ENCODE measurements at regions not wholly inside any gene's neighbourhood (a gene's known extent, or its start where the extent isn't known, plus 50 kb on each side); places are given as distances from the start of the nearest gene placed in this dataset.
"Not testable (repeated sequence)": the region's sequence is repeated elsewhere in the genome, so short reads cannot be mapped to it uniquely, and the experiment has no call there.

GRCh38 chr2:47964277-47964676 lies 58.0 kb upstream of the FBXO11 start:
- no peaks in the 10 kb centered on the region for H3K36me3 ChIP-seq (ENCODE audit: insufficient read depth, low read length)
- H3K4me1 ChIP-seq (ENCODE audit: insufficient read depth, low read length), result no peaks in the 10 kb centered on the region
- no peak overlapping the region for H3K4me3 ChIP-seq (ENCODE audit: low read length)
- no peak overlapping the region for H2AFZ ChIP-seq (ENCODE audit: low read depth, low read length)
- H3K9me3 ChIP-seq (ENCODE audit: low read length), result no peaks in the 10 kb centered on the region
- no peaks in the 10 kb centered on the region for H3K27me3 ChIP-seq (ENCODE audit: insufficient read depth, low read length)

GRCh38 chr2:47964722-47965434 lies 58.6 kb upstream of the FBXO11 start:
- H3K27me3 ChIP-seq (ENCODE audit: insufficient read depth, low read length), result no peaks in the 10 kb centered on the region
- no peaks in the 10 kb centered on the region for H3K9me3 ChIP-seq (ENCODE audit: low read length)
- no peaks in the 10 kb centered on the region for H3K4me1 ChIP-seq (ENCODE audit: insufficient read depth, low read length)
- H3K4me3 ChIP-seq (ENCODE audit: low read length), result no peak overlapping the region
- no peaks in the 10 kb centered on the region for H3K36me3 ChIP-seq (ENCODE audit: insufficient read depth, low read length)
- H2AFZ ChIP-seq (ENCODE audit: low read depth, low read length), result no peak overlapping the region

- H2AFZ ChIP-seq (ENCODE audit: low read depth, low read length); H3K36me3 ChIP-seq (ENCODE audit: insufficient read depth, low read length); H3K4me1 ChIP-seq (ENCODE audit: insufficient read depth, low read length); H3K9me3 ChIP-seq (ENCODE audit: low read length); H3K4me3 ChIP-seq (ENCODE audit: low read length); H3K27me3 ChIP-seq (ENCODE audit: insufficient read depth, low read length): not testable (repeated sequence)
Observed at GRCh38 chr2:47976728-47977127, 70.4 kb upstream of the FBXO11 start.

GRCh38 chr2:47984041-47984440 lies 77.7 kb upstream of the FBXO11 start:
- H2AFZ ChIP-seq (ENCODE audit: low read depth, low read length), result no peak overlapping the region
- H3K27me3 ChIP-seq (ENCODE audit: insufficient read depth, low read length), result peaks cover 2% of the 10 kb centered on the region
- no peaks in the 10 kb centered on the region for H3K4me1 ChIP-seq (ENCODE audit: insufficient read depth, low read length)
- H3K4me3 ChIP-seq (ENCODE audit: low read length), result no peak overlapping the region
- H3K9me3 ChIP-seq (ENCODE audit: low read length), result no peaks in the 10 kb centered on the region
- H3K36me3 ChIP-seq (ENCODE audit: insufficient read depth, low read length), result no peaks in the 10 kb centered on the region

- no peaks in the 10 kb centered on the region for H3K9me3 ChIP-seq (ENCODE audit: low read length)
- no peaks in the 10 kb centered on the region for H3K36me3 ChIP-seq (ENCODE audit: insufficient read depth, low read length)
- no peaks in the 10 kb centered on the region for H3K4me1 ChIP-seq (ENCODE audit: insufficient read depth, low read length)
- no peak overlapping the region for H3K4me3 ChIP-seq (ENCODE audit: low read length)
- H2AFZ ChIP-seq (ENCODE audit: low read depth, low read length), result no peak overlapping the region
- peaks cover 6% of the 10 kb centered on the region for H3K27me3 ChIP-seq (ENCODE audit: insufficient read depth, low read length)
Observed at GRCh38 chr2:47990503-47990902, 84.2 kb upstream of the FBXO11 start.

- Histone ChIP-seq H3K36me3 (ENCODE audit: insufficient read depth, low read length) (no peaks in the 10 kb centered on the region), H3K27me3 (ENCODE audit: insufficient read depth, low read length) (peaks cover 6% of the 10 kb centered on the region), H3K4me3 (ENCODE audit: low read length) (no peak overlapping the region), H3K9me3 (ENCODE audit: low read length) (no peaks in the 10 kb centered on the region), H3K4me1 (ENCODE audit: insufficient read depth, low read length) (no peaks in the 10 kb centered on the region), H2AFZ (ENCODE audit: low read depth, low read length) (no peak overlapping the region)
Observed at GRCh38 chr2:47992671-47993070, 86.4 kb upstream of the FBXO11 start.

- Histone ChIP-seq H3K27me3 (ENCODE audit: insufficient read depth, low read length) (no peaks in the 10 kb centered on the region), H3K9me3 (ENCODE audit: low read length) (no peaks in the 10 kb centered on the region), H3K4me3 (ENCODE audit: low read length) (no peak overlapping the region), H2AFZ (ENCODE audit: low read depth, low read length) (no peak overlapping the region), H3K4me1 (ENCODE audit: insufficient read depth, low read length) (no peaks in the 10 kb centered on the region), H3K36me3 (ENCODE audit: insufficient read depth, low read length) (no peaks in the 10 kb centered on the region)
Observed at GRCh38 chr2:47996808-47997207, 90.5 kb upstream of the FBXO11 start.

GRCh38 chr2:47999512-47999911 lies 93.2 kb upstream of the FBXO11 start:
- Histone ChIP-seq H3K9me3 (ENCODE audit: low read length) (no peaks in the 10 kb centered on the region), H3K27me3 (ENCODE audit: insufficient read depth, low read length) (no peaks in the 10 kb centered on the region), H3K4me3 (ENCODE audit: low read length) (no peak overlapping the region), H2AFZ (ENCODE audit: low read depth, low read length) (no peak overlapping the region), H3K4me1 (ENCODE audit: insufficient read depth, low read length) (no peaks in the 10 kb centered on the region), H3K36me3 (ENCODE audit: insufficient read depth, low read length) (no peaks in the 10 kb centered on the region)

GRCh38 chr2:48001498-48001897 lies 95.2 kb upstream of the FBXO11 start:
- Histone ChIP-seq H3K36me3 (ENCODE audit: insufficient read depth, low read length) (no peaks in the 10 kb centered on the region), H3K27me3 (ENCODE audit: insufficient read depth, low read length) (no peaks in the 10 kb centered on the region), H3K4me3 (ENCODE audit: low read length) (no peak overlapping the region), H3K4me1 (ENCODE audit: insufficient read depth, low read length) (no peaks in the 10 kb centered on the region), H2AFZ (ENCODE audit: low read depth, low read length) (no peak overlapping the region), H3K9me3 (ENCODE audit: low read length) (no peaks in the 10 kb centered on the region)

GRCh38 chr2:48006094-48006493 lies 99.8 kb upstream of the FBXO11 start:
- Histone ChIP-seq H3K4me3 (ENCODE audit: low read length) (no peak overlapping the region), H3K36me3 (ENCODE audit: insufficient read depth, low read length) (no peaks in the 10 kb centered on the region), H3K27me3 (ENCODE audit: insufficient read depth, low read length) (no peaks in the 10 kb centered on the region), H3K9me3 (ENCODE audit: low read length) (no peaks in the 10 kb centered on the region), H3K4me1 (ENCODE audit: insufficient read depth, low read length) (no peaks in the 10 kb centered on the region), H2AFZ (ENCODE audit: low read depth, low read length) (no peak overlapping the region)

GRCh38 chr2:48007699-48008268 lies 101.5 kb upstream of the FBXO11 start:
- H3K9me3 ChIP-seq (ENCODE audit: low read length), result no peaks in the 10 kb centered on the region
- no peaks in the 10 kb centered on the region for H3K36me3 ChIP-seq (ENCODE audit: insufficient read depth, low read length)
- no peaks in the 10 kb centered on the region for H3K4me1 ChIP-seq (ENCODE audit: insufficient read depth, low read length)
- H3K4me3 ChIP-seq (ENCODE audit: low read length), result no peak overlapping the region
- H2AFZ ChIP-seq (ENCODE audit: low read depth, low read length), result no peak overlapping the region
- H3K27me3 ChIP-seq (ENCODE audit: insufficient read depth, low read length), result no peaks in the 10 kb centered on the region

GRCh38 chr2:48009256-48009655 lies 103.0 kb upstream of the FBXO11 start:
- Histone ChIP-seq H2AFZ (ENCODE audit: low read depth, low read length) (no peak overlapping the region), H3K36me3 (ENCODE audit: insufficient read depth, low read length) (no peaks in the 10 kb centered on the region), H3K4me1 (ENCODE audit: insufficient read depth, low read length) (no peaks in the 10 kb centered on the region), H3K4me3 (ENCODE audit: low read length) (no peak overlapping the region), H3K27me3 (ENCODE audit: insufficient read depth, low read length) (no peaks in the 10 kb centered on the region), H3K9me3 (ENCODE audit: low read length) (no peaks in the 10 kb centered on the region)

GRCh38 chr2:48015421-48015820 lies 109.1 kb upstream of the FBXO11 start:
- no peak overlapping the region for H2AFZ ChIP-seq (ENCODE audit: low read depth, low read length)

More at GRCh38 chr2:48015421-48015820, 109.1 kb upstream of the FBXO11 start:
- H3K36me3 ChIP-seq (ENCODE audit: insufficient read depth, low read length), result no peaks in the 10 kb centered on the region
- H3K9me3 ChIP-seq (ENCODE audit: low read length), result no peaks in the 10 kb centered on the region
- no peaks in the 10 kb centered on the region for H3K4me1 ChIP-seq (ENCODE audit: insufficient read depth, low read length)
- no peaks in the 10 kb centered on the region for H3K27me3 ChIP-seq (ENCODE audit: insufficient read depth, low read length)
- H3K4me3 ChIP-seq (ENCODE audit: low read length), result no peak overlapping the region

Data from neuron (in vitro differentiated cells).